GM12865 (cell line): ENCODE measurements at regions not wholly inside any gene's neighbourhood (a gene's known extent, or its start where the extent isn't known, plus 50 kb on each side); places are given as distances from the start of the nearest gene placed in this dataset.

Experiments used
- DNase-seq: peaks from one replicate; pipeline ENCODE4 v3.0.0; 2010; ENCODE audit warnings: low read depth
- H3K4me3 ChIP-seq: 2 replicates; pipeline ENCODE4 v1.5.1; 2011; ENCODE audit warnings: mild to moderate bottlenecking, low read depth, low read length, control low read depth
- TF ChIP-seq, protein P1 (sequence below): IDR thresholded peaks from 2 replicates; pipeline ENCODE4 v1.5.1; 2011; ENCODE audit warnings: low read length, control low read depth, low read depth, inconsistent platforms; ENCODE audit not compliant: insufficient read depth; ENCODE audit errors: missing control alignments

DNA sequence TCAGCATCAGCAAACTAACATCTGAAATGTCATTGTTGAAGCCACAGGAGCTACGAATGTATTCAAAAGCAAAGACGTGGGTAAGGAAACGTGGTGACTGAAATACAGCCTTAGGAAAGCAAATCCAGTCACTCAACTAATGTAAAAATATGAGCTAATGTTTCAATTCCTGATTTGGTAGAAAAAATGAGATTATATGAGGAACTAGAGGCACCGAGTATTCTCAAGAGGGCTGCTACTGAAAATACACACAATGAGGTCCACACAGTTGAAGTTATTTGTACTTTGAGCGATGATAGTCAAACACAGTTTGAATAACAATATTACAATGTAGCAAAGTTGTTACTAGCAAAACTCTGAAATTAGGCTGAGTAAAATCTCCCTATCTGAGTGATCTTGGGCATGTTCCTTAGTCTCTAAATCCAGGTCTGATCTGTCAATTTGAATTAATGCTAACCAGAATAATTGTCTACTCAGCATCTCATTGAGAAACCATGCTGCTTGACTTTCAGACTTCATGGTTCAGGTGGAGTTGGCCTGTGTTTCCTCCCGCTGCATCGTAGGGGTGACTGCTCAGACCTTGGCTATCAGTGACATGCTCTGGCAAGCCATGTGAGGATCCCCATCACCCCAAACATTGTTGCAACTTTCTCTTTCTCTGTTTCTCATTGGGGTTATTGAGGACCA lies 467.1 kb upstream of the SOX5 start:
- TF ChIP-seq, protein P1, sequence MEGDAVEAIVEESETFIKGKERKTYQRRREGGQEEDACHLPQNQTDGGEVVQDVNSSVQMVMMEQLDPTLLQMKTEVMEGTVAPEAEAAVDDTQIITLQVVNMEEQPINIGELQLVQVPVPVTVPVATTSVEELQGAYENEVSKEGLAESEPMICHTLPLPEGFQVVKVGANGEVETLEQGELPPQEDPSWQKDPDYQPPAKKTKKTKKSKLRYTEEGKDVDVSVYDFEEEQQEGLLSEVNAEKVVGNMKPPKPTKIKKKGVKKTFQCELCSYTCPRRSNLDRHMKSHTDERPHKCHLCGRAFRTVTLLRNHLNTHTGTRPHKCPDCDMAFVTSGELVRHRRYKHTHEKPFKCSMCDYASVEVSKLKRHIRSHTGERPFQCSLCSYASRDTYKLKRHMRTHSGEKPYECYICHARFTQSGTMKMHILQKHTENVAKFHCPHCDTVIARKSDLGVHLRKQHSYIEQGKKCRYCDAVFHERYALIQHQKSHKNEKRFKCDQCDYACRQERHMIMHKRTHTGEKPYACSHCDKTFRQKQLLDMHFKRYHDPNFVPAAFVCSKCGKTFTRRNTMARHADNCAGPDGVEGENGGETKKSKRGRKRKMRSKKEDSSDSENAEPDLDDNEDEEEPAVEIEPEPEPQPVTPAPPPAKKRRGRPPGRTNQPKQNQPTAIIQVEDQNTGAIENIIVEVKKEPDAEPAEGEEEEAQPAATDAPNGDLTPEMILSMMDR, result no peak
- DNase-seq, result no peak

GRCh38 chr12:24415934-24416333 lies 466.5 kb upstream of the SOX5 start:
- DNase-seq, result no peak
- H3K4me3 ChIP-seq, result no peak overlapping the region
- TF ChIP-seq, protein P1, result no peak

More for the DNA sequence above, 467.1 kb upstream of the SOX5 start:
- H3K4me3 ChIP-seq, result no peak overlapping the region

DNA sequence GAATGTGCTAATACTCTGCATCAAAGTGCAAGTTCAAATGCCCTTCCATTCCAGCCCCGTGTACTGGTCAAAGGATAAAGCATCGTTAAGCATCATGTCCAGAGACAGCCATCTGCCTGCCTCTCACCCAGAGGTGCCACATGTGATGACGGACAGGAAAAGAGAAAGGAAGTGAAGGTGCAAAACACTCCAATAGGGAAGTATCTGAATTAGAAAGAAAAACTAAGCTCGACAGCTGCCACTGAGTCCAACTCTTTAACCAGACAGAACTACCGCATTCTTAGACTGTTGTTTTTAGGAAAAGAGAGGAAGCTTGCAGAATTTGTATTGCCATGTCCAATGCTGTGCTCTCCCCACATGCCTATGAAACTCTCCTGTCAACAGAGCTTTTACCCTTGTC lies 465.0 kb upstream of the SOX5 start:
- TF ChIP-seq, protein P1, result no peak
- DNase-seq, result no peak
- no peak overlapping the region for H3K4me3 ChIP-seq

DNA sequence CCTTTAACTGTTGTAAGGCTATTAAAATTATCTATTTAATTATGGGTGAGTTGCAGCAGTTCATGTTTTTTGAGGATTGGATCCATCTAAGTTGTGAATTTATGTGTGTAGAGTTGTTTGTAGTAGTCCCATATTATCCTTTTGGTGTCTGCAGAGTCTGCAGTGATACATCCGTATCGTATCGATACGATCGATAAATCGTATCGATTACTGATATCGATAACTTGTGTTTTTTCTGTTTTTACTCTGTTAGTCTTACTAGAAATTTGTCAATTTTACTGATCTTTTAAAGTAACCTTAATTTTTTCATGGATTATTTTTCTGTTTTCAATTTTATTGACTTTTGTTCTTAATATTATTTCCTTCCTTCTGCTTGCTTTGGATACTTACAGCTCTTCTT lies 462.5 kb upstream of the SOX5 start:
- no peak for DNase-seq
- TF ChIP-seq, protein P1, result no peak
- H3K4me3 ChIP-seq, result no peak overlapping the region

DNA sequence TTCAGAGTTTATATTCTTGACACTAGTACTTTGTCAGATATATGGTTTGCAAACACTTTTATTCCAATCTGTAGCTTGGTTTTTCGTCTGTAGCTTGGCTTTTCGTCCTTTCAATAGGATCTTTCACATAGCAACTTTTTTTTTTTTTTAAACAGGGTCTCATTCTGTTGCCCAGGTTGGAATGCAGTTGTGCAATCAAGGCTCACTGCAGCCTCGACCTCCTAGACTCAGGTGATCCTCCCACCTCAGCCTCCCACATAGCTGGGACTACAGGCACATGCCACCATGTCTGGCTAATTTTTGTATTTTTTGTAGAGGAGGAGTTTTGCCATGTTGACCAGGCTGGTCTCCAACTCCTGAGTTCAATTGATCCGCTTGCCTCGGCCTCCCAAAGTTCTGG lies 460.4 kb upstream of the SOX5 start:
- no peak overlapping the region for H3K4me3 ChIP-seq
- DNase-seq, result no peak
- TF ChIP-seq, protein P1, result no peak

DNA sequence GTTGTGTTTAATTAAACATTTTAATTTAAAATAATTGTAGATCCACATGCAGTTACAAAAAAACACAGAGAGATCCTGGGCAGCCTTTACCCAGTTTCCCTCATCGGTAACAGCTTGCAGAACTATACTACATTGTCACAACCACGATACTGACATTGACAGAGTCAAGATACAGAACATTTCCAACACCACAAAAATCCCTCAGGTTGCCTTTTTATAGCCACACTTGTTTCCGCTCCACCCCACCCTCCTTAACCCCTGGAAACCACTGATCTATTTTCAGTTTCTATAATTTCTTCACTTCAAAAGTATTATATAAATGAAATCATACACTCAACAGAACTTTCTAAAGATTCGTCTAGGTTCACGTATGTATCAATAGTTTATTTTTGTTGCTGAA lies 458.8 kb upstream of the SOX5 start:
- H3K4me3 ChIP-seq, result no peak overlapping the region
- DNase-seq, result peak; percentile 21
- TF ChIP-seq, protein P1, result no peak

GRCh38 chr12:24407884-24408283 lies 458.4 kb upstream of the SOX5 start:
- TF ChIP-seq, protein P1, result no peak
- DNase-seq, result no peak
- H3K4me3 ChIP-seq, result no peak overlapping the region
